Lung microvascular endothelial cell (primary cell): ENCODE measurements at regions not wholly inside any gene's neighbourhood (a gene's known extent, or its start where the extent isn't known, plus 50 kb on each side); places are given as distances from the start of the nearest gene placed in this dataset.
"Not testable (repeated sequence)": the region's sequence is repeated elsewhere in the genome, so short reads cannot be mapped to it uniquely, and the experiment has no call there.

ENCODE experiments used
- DNase-seq, 2 donors: peaks; one replicate each; pipeline versions ENCODE4 v3.0.0 to v3.0.0-alpha.2; 2010; ENCODE audit warnings: low read depth in 2 of 2

DNA sequence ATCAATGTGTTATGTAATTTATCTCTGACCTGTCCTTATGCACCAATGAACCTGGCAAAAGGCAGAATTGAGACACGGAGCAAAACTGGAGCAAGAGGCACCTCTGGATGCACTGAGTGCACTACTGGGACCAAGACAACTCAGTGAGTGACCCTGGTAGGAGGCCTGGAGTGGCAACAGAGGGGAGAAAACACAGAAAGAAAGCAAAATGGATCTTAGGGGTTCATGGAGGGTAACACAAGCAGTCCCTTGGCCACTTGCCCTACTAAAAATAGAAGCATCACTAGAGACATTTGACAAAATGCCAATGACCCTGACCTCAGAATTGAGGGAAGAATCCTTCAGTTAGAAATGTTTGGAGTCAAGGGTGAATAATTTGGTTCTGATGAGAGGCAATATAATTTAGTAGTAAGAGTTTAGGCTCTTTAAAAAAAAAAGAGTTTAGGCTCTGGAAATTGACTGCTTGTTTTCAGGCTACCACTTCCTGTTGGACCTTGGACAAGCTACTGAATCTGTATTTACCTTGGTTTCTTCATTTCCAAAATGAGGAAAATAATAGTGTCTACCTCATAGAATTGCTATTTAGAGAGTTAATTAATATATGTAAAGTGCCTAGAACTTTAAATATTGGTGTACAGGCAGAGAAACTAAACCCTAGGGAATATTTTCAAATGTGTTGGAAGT, 234.9 kb upstream of the TARS1 start:
- DNase-seq = no peak

DNA sequence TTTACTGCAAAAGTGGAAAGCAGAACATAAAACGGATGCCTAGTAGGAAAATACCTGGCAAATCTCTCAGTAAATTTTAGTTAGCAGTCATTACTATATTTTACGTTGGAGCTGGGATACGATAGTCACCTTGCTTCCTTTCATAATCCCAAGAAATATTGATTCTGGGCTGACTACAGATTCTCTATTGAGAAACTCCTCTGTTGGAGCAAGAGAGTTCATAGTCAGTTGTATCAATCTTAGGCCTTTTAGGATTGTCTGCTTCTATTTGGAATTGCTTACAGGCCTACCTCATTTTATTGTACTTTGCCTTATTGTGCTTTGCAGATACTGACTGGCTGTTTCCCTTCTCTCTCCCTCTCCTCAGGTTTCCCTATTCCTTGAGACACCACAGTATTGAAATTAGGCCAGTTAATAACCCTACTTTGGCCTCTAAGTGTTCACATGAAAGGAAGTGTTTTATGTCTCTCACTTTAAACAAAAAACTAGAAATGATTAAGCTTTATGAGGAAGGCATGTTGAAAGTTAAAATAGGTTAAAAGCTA, 233.7 kb upstream of the TARS1 start:
- no peak for DNase-seq

DNA sequence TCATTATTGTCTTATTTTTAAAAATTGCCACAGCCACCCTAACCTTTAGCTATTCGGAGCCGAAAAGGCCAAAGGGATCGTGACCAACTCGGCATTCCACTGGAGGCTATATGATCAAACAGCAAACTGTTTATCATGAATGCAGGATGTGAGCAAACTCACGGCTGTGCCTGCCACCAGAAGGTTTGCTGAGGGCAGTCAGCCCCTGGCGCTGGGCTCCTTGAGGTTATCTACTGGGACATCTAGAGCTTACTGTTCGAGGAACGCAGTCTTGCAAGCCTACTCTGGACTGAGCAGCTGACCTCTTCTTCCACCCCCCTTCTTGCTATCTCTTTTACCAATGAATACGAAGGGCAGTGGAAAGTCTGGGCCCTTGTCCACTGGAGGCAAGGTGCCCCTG, 231.5 kb upstream of the TARS1 start:
- no peak for DNase-seq

DNA sequence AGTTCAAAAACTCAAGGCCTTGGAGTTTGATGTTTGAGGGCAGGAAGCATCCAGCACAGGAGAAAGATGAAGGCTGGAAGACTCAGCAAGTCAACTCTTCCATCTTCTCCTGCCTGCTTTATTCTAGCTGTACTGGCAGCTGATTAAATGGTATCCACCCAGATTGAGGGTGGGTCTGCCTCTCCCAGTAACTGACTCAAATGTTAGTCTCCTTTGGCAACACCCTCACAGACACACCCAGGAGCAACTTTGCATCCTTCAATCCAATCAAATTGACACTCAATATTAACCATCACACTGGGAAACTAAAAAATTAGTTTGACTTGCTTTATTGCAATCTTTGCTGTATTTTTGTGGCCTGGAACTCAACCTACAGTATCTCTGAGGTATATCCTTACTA, 230.5 kb upstream of the TARS1 start:
- not testable (repeated sequence) for DNase-seq

DNA sequence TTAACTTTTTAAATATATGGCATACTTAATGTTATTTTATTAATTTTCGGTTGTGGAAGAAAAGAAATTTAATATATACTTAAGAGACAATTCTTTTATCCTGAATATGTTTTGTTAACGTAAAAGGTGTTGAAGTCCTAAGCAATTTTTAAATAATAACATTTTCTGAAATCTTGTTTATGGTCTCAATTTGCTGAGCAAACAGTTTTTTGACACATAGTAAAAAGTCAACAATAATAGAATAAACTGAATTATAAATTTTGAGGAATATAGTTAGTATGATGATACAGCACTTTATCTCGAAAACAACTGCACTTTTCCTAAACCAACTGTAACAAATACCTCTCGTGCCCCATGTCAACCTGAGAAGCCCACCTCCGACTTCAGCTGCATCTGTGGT, 229.8 kb upstream of the TARS1 start:
- DNase-seq = no peak

DNA sequence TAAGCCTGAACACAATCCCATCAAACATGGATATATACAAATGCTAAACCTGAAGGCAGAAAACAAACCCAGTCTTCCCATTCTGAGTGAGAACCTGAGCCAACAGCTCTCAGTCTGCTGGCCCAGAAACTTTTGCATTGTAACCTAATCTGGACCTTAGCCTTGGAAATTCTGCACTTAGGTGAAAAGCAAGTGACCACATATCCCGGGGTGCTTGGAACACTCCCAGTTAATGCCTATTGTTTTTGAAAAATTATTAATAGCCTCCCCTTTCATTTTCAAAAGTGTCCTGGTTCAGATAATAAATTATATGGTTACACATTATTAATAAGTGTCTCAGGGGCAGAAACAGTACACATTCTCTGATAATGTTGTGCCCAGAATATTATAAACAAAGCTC, 228.3 kb upstream of the TARS1 start:
- no peak for DNase-seq

DNA sequence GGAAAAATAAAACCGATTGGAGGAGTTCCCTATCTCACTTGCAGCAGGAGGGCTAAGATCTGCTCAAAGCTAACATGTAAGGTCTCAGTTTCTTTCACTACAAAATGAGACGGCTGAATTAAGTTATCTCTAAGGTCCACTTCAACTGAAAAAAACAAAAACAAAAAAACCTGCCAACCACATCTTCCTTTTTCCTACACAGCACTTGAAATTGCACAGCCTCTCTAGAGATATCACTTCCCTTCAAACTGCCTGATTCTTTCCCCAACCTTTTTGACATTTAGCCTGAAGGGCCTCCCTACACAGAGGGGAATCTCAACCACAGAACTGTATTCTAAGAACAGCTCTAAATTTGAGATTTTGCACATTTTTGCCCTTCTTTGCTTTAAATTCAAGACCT, 227.9 kb upstream of the TARS1 start:
- DNase-seq = no peak

DNA sequence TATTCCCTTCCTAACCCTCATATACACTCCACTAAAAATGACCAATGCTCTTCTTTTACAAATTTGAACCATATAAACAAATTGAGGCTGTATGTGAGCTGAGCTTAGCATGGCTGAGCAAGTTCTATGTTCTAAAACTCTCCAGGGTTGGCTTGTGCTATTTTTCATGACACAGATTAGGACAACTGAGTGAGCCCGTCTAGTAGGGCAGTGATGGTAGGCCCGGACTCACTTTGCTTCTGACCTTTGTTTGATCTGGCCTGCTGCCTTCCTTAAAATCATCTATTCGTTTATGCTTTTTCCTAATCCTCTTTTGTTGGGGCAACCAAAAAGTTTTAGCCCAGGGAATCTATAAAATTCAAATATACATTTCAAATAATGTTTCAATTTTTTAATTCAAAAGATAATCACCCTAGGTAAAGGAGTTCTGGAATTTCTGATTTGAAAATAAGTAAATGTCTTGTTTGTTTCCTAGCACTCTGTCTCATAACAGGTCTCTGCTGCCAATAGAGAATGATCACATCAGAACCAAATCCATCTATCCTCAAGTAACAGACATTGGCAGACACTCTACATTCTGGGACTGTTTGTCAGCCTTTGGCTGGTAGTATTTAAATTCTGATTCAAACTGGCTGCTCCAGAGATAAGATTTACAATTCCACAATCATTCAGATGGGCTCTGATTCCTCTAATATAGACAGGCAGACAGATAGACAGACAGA, 217.0 kb upstream of the TARS1 start:
- no peak for DNase-seq

DNA sequence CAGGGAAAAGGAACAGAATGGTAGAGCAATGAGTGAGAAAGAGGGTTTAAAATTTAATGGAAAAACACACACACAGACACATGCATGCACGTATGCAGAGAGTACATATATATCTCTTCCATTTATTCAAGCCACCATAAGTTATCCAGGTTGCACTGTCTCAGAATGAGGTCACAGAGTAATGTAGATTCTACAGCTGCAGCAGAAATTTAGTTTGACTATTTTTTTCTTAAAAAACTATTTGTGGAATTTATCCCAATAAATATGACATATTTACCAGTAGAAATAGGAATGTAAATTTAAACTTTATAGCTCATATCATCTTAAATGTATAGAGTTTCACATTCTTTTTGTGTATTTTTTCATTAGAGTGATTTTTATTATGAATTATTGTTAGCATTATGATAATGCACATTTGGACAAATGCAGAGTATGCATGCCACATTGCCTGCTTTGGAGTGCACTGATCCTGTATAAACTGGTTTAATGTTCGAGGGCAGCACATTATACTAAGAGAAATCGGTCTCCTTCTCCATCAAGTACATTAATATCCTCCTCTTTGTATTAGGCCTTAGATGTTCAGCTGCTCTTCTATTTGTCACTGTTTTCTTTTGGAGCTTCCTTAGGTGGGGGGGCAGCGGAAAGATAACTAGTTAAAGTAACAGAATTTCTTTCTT, 216.3 kb upstream of the TARS1 start:
- DNase-seq = no peak

DNA sequence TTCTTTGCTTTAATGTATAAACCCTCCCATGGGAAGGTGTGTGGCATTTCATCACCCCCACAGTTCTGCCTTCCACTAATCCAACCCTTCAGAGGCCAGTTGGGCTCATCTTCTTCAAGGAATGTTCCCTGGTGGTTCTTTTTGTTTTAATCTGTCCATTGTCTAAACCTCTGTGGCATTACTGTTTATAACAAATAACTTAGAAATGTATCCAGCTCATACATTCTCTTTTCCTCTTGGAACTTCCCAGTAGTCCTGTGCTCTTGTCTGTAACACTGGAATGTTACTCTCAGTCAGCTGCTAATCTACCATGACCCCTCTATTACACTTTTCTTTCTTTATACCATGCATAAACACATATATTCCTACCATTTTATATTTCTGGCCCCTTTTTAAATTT, 213.5 kb upstream of the TARS1 start:
- no peak for DNase-seq

DNA sequence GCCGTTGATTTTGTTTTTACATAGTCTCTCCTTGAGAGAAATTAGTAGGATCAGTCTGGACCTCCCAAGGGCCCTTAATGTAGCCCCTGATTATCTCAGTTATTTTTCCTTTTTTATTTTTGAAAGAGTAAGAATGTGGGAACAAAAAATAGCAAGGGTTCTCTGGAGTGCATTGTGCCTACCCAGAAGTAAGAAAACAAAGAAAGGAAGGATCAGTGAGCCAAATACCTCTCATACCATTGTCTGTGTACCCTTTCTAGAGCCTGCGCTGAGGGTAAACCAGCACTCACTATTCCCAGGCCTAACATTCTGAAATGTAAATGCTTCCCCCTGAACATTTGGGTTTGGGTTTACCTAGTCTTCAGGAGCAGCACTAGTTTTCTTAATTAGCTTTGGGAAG, 213.0 kb upstream of the TARS1 start:
- DNase-seq = peak in 1 of 2 donors; percentile 21

DNA sequence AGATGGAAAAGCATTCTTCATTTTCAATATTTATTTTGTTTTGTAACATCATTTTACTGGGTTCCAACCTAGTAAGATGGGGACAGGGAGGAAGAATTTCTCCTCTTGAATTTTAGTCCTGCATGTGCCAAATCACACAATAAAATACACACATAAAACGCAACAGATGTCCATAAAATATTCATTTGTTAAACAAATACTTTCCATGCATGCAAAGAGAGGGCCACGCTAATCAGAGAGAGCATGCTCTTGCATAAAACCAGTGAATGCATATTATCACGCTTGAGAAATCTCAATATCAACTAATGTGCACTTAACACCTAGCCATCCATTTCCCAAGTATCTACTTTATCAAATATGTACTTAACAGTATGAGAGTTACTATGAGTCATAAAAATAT, 212.6 kb upstream of the TARS1 start:
- no peak for DNase-seq

DNA sequence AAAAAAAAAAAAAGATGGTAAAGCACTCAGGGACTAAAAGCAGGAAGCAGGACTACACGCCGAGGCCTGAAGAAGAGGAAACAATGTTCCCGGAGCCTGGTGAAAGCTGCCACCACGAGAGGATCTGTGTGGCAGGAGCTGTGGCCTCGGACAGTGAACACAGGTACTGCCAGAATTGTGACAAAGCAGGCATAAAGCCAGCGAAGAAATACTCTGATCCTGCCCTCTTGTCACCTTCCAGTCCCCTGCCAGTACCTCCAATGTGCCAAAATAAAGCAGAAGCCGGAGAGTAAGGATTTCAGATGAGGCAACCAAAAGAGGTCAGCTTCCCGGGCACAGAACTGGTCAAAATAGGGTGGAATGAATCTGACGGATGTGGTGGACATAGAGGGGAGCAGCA, 211.5 kb upstream of the TARS1 start:
- DNase-seq = peak; percentile 23 to 35

DNA sequence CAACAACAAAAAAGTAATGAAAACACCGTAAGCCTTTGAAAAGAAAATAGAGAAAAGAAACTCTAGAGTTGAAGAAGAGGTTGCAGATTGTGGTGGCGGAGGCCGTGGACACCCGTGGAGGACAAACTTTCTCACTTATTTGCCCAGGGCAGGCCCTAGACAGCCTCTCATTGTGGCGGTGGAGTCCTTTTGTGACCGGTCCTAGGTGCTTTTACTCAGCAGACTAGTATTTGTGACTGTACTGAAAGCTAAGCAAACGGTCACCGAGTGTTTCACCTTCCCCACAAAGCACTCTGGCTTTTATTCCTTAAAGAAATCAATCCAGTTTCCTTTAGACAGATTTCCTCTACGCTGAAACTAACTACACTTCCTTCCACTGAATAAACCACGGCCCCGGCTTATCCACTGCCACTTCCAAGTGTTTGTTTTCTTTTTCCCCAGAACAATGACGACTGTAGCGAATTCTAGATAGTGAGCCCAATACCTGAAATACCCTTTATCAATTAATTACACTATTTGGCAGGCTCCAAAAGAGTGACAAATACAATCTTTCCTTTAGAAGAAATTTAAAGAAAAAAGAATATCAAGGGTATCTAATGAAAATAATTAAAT, 210.2 kb upstream of the TARS1 start:
- DNase-seq = peak in 1 of 2 donors; percentile 82

DNA sequence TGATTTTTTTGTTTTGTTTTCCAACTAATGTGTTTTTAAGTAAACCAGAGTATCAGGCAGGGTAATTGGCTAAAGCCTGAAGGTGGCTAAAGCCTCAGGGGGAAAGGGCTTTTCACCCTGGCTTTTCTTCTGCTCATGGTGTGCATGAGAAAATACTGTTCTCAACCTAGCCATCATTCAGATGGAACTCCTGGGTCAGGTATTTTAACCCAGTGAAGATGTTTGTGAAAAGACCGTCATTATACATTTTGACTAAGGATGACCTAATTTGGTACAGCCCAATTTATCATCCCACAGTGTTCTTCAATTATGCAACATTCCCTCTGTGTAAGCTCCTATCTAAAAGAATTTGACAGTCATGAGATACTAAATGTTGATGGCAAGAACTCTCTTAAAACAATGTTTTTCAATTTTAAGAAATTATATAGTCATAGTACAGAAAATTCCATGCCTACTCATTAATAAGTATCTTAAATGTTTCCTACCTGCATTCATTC, 209.5 kb upstream of the TARS1 start:
- no peak for DNase-seq

DNA sequence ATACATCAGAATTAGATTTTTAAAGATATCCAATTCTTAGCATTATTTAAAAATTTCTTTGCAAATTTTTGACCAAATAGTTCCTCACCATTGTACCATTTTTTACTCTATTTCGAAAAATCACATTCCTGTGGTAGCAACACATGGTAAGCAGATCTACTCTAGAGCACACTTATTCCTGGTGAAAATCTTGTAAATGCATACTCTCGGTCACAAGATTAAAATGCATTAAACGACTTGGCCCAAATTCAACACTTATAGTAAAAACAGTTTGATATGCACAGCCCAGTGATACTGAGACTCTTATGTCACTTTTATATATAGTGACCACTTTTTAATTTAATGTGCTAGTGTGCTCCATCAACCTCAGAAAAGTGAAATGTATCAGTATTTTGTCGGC, 208.8 kb upstream of the TARS1 start:
- no peak for DNase-seq

DNA sequence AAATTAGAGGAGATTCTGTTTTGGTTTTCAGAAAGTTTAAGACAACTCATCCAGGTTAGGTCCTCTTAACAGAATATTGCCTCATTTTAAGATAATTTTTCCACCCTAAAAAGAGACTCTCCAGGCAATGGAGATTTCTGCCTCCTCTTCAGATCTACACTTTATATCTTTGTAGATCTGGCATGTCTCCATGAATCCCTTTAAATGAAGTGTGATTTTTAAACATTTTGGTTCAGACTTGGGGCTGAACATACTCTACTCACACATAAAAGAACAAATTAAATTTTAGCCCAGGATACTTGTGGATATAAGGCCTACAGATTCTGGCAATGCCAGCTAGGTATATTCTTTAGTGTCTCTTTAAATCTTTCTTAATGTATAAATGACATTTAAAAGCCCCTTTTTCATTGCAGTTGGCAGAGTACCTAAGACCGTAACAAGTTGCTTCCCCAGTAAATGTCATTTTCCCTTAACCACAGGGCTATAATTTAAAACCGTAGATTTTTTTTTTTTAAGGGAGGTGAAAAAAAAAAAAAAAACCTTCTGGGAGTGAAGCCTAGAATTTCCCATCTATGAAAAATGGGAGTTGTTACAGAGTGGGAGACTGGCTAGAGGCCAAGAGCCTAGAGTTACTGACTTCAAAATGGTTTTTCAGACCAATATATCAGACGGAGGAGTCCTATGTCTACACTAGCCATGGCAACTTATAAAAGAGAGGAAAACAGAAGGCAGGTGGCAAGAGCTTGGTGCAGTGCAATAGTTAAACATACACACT, 207.8 kb upstream of the TARS1 start:
- DNase-seq = no peak

DNA sequence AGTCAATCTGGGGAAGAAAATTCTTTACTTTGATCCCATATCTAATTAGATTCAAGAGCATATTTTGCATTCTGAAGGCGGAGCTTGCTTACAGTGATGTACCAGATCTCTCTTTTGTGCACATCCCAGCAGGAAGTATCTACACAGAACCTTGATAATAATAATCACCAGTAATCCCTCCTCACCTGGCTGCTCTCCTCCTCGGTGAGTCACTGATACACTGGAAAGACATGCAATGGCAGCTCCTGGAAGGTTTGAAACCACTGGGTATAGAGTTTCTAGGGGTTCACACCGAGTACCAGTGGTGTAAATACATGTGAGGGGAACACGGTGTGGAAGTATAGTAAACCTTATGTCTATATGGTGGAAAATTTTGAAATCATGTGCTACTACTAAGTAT, 205.5 kb upstream of the TARS1 start:
- no peak for DNase-seq

DNA sequence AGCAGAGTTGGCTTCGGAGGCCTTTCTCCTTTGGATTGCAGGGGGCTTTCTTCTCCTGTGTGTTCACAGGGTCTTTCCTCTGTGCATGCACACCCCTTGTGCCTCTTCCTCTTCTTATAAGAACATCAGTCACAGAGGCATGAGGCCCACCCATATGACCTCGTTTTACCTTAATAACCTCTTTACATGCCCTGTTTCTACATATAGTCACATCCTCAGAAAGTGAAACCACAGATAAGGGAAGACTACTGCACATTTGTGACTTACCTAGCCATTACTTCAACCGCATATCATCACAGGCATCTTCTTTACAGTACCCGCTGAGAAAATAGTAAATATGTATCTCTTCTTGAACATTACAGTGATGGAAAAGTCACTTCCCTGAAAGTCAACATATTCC, 204.9 kb upstream of the TARS1 start:
- DNase-seq = no peak

DNA sequence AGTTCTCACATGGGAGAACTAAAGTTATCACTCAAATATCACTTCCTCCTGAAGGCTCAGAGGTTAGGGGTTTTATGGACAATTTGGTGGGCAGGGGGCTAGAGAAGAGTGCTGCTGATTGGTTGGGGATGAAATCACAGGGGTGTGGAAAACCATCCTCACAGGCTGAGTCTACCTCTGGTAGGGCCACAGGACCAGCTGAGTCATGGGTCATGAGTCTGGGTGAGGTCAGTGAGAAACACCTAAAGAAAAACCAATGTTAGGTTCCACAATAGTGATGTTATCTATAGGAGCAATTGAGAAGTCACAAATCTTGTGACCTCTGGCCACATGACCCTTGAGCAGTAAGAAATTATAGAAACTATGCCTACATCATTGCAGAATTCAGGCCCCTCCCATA, 203.3 kb upstream of the TARS1 start:
- DNase-seq = no peak
